T-helper 2 cell treated with Interferon-gamma antibody and Interleukin-4, amounts not matched to agents 5 μg/mL and 100 μg/mL, for 36 hours (primary cell): ENCODE measurements at regions not wholly inside any gene's neighbourhood (a gene's known extent, or its start where the extent isn't known, plus 50 kb on each side); places are given as distances from the start of the nearest gene placed in this dataset.
"Not testable (repeated sequence)": the region's sequence is repeated elsewhere in the genome, so short reads cannot be mapped to it uniquely, and the experiment has no call there.

Experiments used
- DNase-seq: peaks from one replicate; pipeline ENCODE4 v3.0.0; 2021; ENCODE audit warnings: low spot score
- H3K27ac Mint-ChIP-seq: one replicate; pipeline ENCODE4 v1.8.0; 2021; ENCODE audit warnings: mild to moderate bottlenecking, mixed read lengths
- H3K27me3 Mint-ChIP-seq: one replicate; pipeline ENCODE4 v1.8.0; 2021; ENCODE audit warnings: low read depth, mixed read lengths
- H3K36me3 Mint-ChIP-seq: one replicate; pipeline ENCODE4 v1.8.0; 2021; ENCODE audit warnings: low read depth, mixed read lengths
- H3K4me1 Mint-ChIP-seq: one replicate; pipeline ENCODE4 v1.8.0; 2021; ENCODE audit warnings: low read depth, mixed read lengths
- H3K4me3 Mint-ChIP-seq: one replicate; pipeline ENCODE4 v1.8.0; 2022; ENCODE audit warnings: mild to moderate bottlenecking, moderate library complexity, mixed read lengths
- H3K9me3 Mint-ChIP-seq: one replicate; pipeline ENCODE4 v1.8.0; 2021; ENCODE audit warnings: mixed read lengths

DNA sequence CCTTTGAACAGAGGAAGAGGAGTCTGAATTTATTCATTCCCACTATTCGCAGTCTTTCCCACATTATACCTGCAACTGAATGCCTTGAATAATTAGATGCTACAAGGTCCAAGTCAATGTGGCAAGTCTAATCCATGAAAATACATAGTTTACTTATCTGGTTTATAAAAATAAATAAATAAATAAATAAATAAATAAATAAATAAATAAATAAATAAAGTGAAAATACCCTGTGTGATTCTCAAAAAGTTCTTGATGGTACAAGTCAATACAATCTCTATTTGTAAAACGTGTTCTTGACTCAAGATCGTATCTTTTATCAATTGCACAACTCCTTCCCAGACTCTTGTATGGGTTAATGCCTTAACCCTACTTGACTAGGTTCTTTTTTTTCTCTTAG is 417.7 kb downstream of the ZWINT start:
- Mint-ChIP-seq H3K4me3 (no peak overlapping the region), H3K4me1 (no peaks in the 10 kb centered on the region), H3K36me3 (no peaks in the 10 kb centered on the region), H3K27me3 (no peaks in the 10 kb centered on the region), H3K27ac (no peak overlapping the region), H3K9me3 (peaks cover 11% of the 10 kb centered on the region)
- no peak for DNase-seq

GRCh38 chr10:55929291-55929690 is 431.8 kb downstream of the ZWINT start:
- Mint-ChIP-seq H3K4me3 (no peak overlapping the region), H3K27me3 (no peaks in the 10 kb centered on the region), H3K9me3 (peaks cover 14% of the 10 kb centered on the region), H3K36me3 (no peaks in the 10 kb centered on the region), H3K27ac (no peak overlapping the region), H3K4me1 (no peaks in the 10 kb centered on the region)
- no peak for DNase-seq

DNA sequence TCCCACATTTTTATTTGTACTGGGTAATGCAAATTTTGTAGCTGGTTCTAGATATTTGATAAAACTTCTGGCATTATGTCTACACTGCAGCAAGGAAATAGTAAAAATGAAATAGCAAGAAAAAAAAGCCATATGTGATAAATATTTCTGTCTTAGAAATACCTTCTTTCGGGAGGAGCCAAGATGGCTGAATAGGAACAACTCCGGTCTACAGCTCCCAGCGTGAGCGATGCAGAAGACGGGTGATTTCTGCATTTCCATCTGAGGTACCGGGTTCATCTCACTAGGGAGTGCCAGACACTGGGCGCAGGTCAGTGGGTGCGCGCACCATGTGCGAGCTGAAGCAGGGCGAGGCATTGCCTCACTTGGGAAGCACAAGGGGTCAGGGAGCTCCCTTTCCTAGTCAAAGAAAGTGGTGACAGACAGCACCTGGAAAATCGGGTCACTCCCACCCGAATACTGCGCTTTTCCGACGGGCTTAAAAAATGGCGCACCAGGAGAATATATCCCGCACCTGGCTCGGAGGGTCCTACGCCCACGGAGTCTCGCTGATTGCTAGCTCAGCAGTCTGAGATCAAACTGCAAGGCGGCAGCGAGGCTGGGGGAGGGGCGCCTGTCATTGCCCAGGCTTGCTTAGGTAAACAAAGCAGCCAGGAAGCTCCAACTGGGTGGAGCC is 461.4 kb downstream of the ZWINT start:
- not testable (repeated sequence) for H3K36me3 Mint-ChIP-seq, H3K4me1 Mint-ChIP-seq, H3K4me3 Mint-ChIP-seq, DNase-seq, H3K27me3 Mint-ChIP-seq, H3K27ac Mint-ChIP-seq
- H3K9me3 Mint-ChIP-seq: peaks cover 24% of the 10 kb centered on the region

DNA sequence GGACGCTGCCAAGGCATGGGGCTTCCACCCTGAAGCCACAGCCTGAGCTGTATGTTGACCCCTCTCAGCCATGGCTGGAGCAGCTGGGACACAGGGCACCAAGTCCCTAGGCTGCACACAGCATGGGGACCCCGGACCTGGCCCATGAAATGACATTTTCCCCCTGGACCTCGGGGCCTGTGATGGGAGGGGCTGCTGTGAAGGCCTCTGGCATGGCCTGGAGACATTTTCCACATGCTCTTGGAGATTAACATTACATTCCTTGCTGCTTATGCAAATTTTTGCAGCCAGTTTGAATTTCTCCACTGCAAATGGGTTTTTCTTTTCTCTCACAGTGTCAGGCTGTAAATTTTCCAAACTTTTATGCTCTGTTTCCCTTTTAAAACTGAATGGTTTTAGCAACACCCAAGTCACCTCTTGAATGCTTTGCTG is 463.6 kb downstream of the ZWINT start:
- Mint-ChIP-seq H3K27me3 (no peaks in the 10 kb centered on the region), H3K36me3 (no peaks in the 10 kb centered on the region), H3K27ac (no peak overlapping the region), H3K4me1 (no peaks in the 10 kb centered on the region), H3K9me3 (peaks cover 25% of the 10 kb centered on the region), H3K4me3 (no peak overlapping the region)
- DNase-seq: no peak

GRCh38 chr10:55892276-55892675 is 468.8 kb downstream of the ZWINT start:
- no peak for DNase-seq
- Mint-ChIP-seq H3K27ac (no peak overlapping the region), H3K27me3 (no peaks in the 10 kb centered on the region), H3K4me3 (no peak overlapping the region), H3K4me1 (no peaks in the 10 kb centered on the region), H3K9me3 (peaks cover 19% of the 10 kb centered on the region), H3K36me3 (no peaks in the 10 kb centered on the region)

GRCh38 chr10:55881588-55881987 is 479.5 kb downstream of the ZWINT start:
- Mint-ChIP-seq H3K4me1 (no peaks in the 10 kb centered on the region), H3K27me3 (no peaks in the 10 kb centered on the region), H3K4me3 (no peak overlapping the region), H3K9me3 (peaks cover 43% of the 10 kb centered on the region), H3K27ac (no peak overlapping the region), H3K36me3 (no peaks in the 10 kb centered on the region)
- DNase-seq: no peak

GRCh38 chr10:55873485-55873884 is 487.6 kb downstream of the ZWINT start:
- Mint-ChIP-seq H3K27ac (no peak overlapping the region), H3K27me3 (no peaks in the 10 kb centered on the region)

GRCh38 chr10:55870186-55870585 is 490.9 kb downstream of the ZWINT start:
- no peak overlapping the region for H3K27ac Mint-ChIP-seq
- no peaks in the 10 kb centered on the region for H3K4me1 Mint-ChIP-seq
- H3K27me3 Mint-ChIP-seq: no peaks in the 10 kb centered on the region
- H3K9me3 Mint-ChIP-seq: peaks cover 20% of the 10 kb centered on the region
- no peak overlapping the region for H3K4me3 Mint-ChIP-seq
- DNase-seq: no peak
- H3K36me3 Mint-ChIP-seq: no peaks in the 10 kb centered on the region

More at GRCh38 chr10:55873485-55873884, 487.6 kb downstream of the ZWINT start:
- Mint-ChIP-seq H3K36me3 (no peaks in the 10 kb centered on the region), H3K4me3 (no peak overlapping the region), H3K4me1 (no peaks in the 10 kb centered on the region), H3K9me3 (peaks cover 17% of the 10 kb centered on the region)
- DNase-seq: no peak

GRCh38 chr10:55867848-55868247 is 493.2 kb downstream of the ZWINT start:
- Mint-ChIP-seq H3K9me3 (peaks cover 23% of the 10 kb centered on the region), H3K4me3 (no peak overlapping the region), H3K27ac (no peak overlapping the region), H3K27me3 (no peaks in the 10 kb centered on the region), H3K4me1 (no peaks in the 10 kb centered on the region), H3K36me3 (no peaks in the 10 kb centered on the region)
- no peak for DNase-seq

DNA sequence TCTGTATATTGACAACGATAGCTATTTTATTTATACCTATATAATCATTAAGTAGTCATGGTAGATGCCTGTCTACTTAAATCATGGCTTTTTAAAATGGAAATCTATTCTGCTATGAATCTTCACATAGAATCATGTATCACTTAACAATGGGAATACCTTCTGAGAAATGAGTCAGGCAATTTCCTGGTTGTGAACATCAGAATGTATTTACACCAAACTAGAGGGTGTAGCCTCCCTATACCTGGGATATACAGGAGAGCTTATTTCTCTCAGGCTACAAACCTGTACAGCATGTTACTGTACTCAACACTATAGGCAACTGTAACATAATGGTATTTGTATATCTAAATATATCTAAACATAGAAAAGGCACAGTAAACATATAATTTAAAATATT is 502.3 kb downstream of the ZWINT start:
- Mint-ChIP-seq H3K4me1 (no peaks in the 10 kb centered on the region), H3K27ac (no peak overlapping the region), H3K27me3 (no peaks in the 10 kb centered on the region), H3K4me3 (no peak overlapping the region), H3K9me3 (peaks cover 18% of the 10 kb centered on the region), H3K36me3 (no peaks in the 10 kb centered on the region)
- DNase-seq: no peak

DNA sequence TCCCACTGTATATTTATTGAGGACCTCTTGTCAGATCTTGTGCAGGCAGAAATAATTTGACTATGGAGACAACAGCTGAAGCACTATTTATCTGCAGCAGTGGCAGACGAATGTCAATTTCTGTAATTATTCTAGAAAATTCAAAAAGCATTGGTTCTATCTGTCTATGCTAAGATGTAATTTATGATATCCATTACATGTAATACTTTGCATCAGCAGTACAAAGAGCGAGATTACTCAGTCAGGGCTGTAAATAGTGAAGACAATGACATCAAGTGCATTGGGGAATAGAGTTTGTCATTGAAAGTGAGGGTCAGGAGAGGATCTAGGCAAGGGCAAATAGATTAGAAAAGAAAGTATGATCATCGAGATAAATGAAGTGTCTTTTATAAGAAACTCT is 508.2 kb downstream of the ZWINT start:
- peaks cover 11% of the 10 kb centered on the region for H3K9me3 Mint-ChIP-seq
- no peak for DNase-seq
- no peak overlapping the region for H3K4me3 Mint-ChIP-seq
- H3K27me3 Mint-ChIP-seq: no peaks in the 10 kb centered on the region
- H3K4me1 Mint-ChIP-seq: no peaks in the 10 kb centered on the region
- H3K27ac Mint-ChIP-seq: no peak overlapping the region
- no peaks in the 10 kb centered on the region for H3K36me3 Mint-ChIP-seq

GRCh38 chr10:55837273-55837672 is 523.8 kb downstream of the ZWINT start:
- H3K27ac Mint-ChIP-seq: no peak overlapping the region
- H3K4me1 Mint-ChIP-seq: no peaks in the 10 kb centered on the region
- H3K36me3 Mint-ChIP-seq: no peaks in the 10 kb centered on the region
- H3K4me3 Mint-ChIP-seq: no peak overlapping the region
- H3K27me3 Mint-ChIP-seq: no peaks in the 10 kb centered on the region
- no peak for DNase-seq
- H3K9me3 Mint-ChIP-seq: peaks cover 9% of the 10 kb centered on the region

DNA sequence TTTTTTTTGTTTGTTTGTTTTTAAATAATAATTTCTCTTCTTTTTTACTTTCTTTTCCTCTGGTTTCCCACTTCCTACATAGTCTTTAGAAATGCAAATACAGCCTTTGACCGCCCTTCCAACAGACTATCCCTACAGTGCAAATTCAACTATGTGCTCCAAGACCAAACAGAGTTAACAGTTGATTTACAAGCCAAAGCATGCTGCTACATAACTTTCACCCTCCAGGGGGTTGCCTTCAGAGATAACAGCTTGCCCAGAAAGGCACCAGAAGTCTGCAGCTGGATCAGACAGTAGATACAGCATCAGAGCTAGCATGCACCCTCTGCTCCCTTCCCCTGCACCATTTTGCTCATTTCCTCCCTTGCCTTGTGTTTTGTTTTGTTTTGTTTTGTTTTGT is 539.0 kb downstream of the ZWINT start:
- Mint-ChIP-seq H3K36me3 (no peaks in the 10 kb centered on the region), H3K4me3 (no peak overlapping the region)

GRCh38 chr10:55820478-55820877 is 540.6 kb downstream of the ZWINT start:
- no peaks in the 10 kb centered on the region for H3K4me1 Mint-ChIP-seq
- no peak overlapping the region for H3K27ac Mint-ChIP-seq
- no peak for DNase-seq
- no peaks in the 10 kb centered on the region for H3K27me3 Mint-ChIP-seq
- no peaks in the 10 kb centered on the region for H3K36me3 Mint-ChIP-seq
- no peak overlapping the region for H3K4me3 Mint-ChIP-seq
- peaks cover 36% of the 10 kb centered on the region for H3K9me3 Mint-ChIP-seq

More for the DNA sequence above, 539.0 kb downstream of the ZWINT start:
- Mint-ChIP-seq H3K9me3 (peaks cover 37% of the 10 kb centered on the region), H3K27me3 (no peaks in the 10 kb centered on the region), H3K4me1 (no peaks in the 10 kb centered on the region), H3K27ac (no peak overlapping the region)
- no peak for DNase-seq

DNA sequence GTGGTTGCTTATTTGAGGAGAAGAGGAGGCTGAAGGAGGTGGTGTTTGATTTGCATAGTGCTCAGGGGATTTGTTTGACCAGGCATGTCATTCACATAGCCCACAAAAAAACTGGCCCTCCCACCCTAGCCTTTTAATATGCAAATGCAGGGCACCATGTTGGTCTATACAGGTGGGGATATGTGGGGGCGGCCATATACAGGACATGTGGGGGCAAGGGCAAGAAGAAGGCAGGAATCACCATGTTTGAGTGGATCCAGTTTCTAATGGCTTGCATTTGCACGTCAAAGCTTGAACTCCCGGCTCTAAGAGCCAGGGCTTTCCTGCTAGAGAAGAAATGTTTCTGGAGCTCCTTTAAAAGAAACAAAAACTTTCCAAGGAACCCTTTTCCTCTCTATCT is 541.0 kb downstream of the ZWINT start:
- Mint-ChIP-seq H3K9me3 (peaks cover 32% of the 10 kb centered on the region), H3K36me3 (no peaks in the 10 kb centered on the region), H3K4me3 (no peak overlapping the region), H3K27me3 (no peaks in the 10 kb centered on the region), H3K27ac (no peak overlapping the region), H3K4me1 (no peaks in the 10 kb centered on the region)
- no peak for DNase-seq
